B cell (primary cell): ENCODE measurements at regions not wholly inside any gene's neighbourhood (a gene's known extent, or its start where the extent isn't known, plus 50 kb on each side); places are given as distances from the start of the nearest gene placed in this dataset.

Experiments
- ATAC-seq: fragments of 200-7000 bp; cut with Tn5 transposase; one replicate; pipeline ENCODE4 v1.10.0; 2021; ENCODE audit warnings: low read depth, mild to moderate bottlenecking, moderate number of reproducible peaks, moderate library complexity
- CTCF ChIA-PET: fragments of 350-600 bp; sonication (Branson Sonifier 250); formaldehyde crosslinking; loops from one replicate; lab custom pipeline; 2021; ENCODE audit warnings: antibody characterized with exemption, inconsistent platforms; lab: Charles Lee
- POLR2A ChIA-PET: fragments of 350-600 bp; sonication (Branson Sonifier 250); formaldehyde crosslinking; loops from one replicate; lab custom pipeline; 2021; ENCODE audit warnings: antibody characterized with exemption; lab: Charles Lee
- DNase-seq: peaks from one replicate; pipeline ENCODE4 v3.0.0; 2013
- H2AFZ ChIP-seq: 2 replicates; pipeline ENCODE4 v1.6.1; 2012; ENCODE audit warnings: mild to moderate bottlenecking, low read depth, low read length; ENCODE audit not compliant: insufficient read depth, poor library complexity, severe bottlenecking
- H3K27ac ChIP-seq, 2 donors: 1 replicate in 1 of 2; 2 replicates in 1 of 2; pipeline ENCODE4 v1.5.1; 2012 to 2013; ENCODE audit warnings: low read length in 2 of 2, mild to moderate bottlenecking in 2 of 2, moderate library complexity in 1 of 2
- H3K27me3 ChIP-seq, 4 experiments: fragments of 200-600 bp in 1 of 4; sonication (generic) in 1 of 4; replicated peaks in 1 of 4; 1 replicate in 2 of 4; 2 replicates in 2 of 4; pipeline versions ENCODE4 v1.6.1 to v1.7.0; 2013 to 2016; ENCODE audit warnings: low read length in 3 of 4, mild to moderate bottlenecking in 2 of 4, mixed read lengths in 1 of 4, moderate library complexity in 1 of 4; ENCODE audit not compliant: insufficient read depth in 4 of 4, control insufficient read depth in 3 of 4; ENCODE audit errors: control extremely low read depth in 1 of 4
- H3K36me3 ChIP-seq, 2 experiments: replicated peaks in 1 of 2; 1 replicate in 1 of 2; 2 replicates in 1 of 2; pipeline versions ENCODE4 v1.6.1 to v1.7.1; 2013; ENCODE audit warnings: low read length in 1 of 2; ENCODE audit not compliant: insufficient read depth in 2 of 2, control insufficient read depth in 1 of 2; ENCODE audit errors: control extremely low read depth in 1 of 2, extremely low read depth in 1 of 2
- H3K4me1 ChIP-seq, 2 donors: fragments of 200-600 bp in 1 of 2; sonication (generic) in 1 of 2; 1 replicate in 1 of 2; 2 replicates in 1 of 2; pipeline versions ENCODE4 v1.5.1 to v1.6.1; 2013 to 2017; ENCODE audit warnings: low read length in 2 of 2; ENCODE audit not compliant: control insufficient read depth in 2 of 2, insufficient read depth in 2 of 2
- H3K4me2 ChIP-seq: replicated peaks from 2 replicates; pipeline ENCODE3; 2012; ENCODE audit warnings: mild to moderate bottlenecking, low read depth, low read length; ENCODE audit not compliant: poor library complexity, severe bottlenecking
- H3K4me3 ChIP-seq, 5 experiments: fragments of 200-600 bp in 1 of 5; sonication (generic) in 1 of 5; 1 replicate in 3 of 5; 2 replicates in 2 of 5; pipeline versions ENCODE4 v1.5.1 to v1.7.0; 2011 to 2016; ENCODE audit warnings: low read length in 4 of 5, mild to moderate bottlenecking in 4 of 5, low read depth in 2 of 5, control low read depth in 1 of 5, moderate library complexity in 1 of 5; ENCODE audit not compliant: insufficient read depth in 1 of 5; ENCODE audit errors: control extremely low read depth in 1 of 5, extremely low read depth in 1 of 5
- H3K79me2 ChIP-seq: fragments of 200-600 bp; sonication (generic); one replicate; pipeline ENCODE4 v1.6.0; 2016; ENCODE audit warnings: low read length; ENCODE audit not compliant: control insufficient read depth, insufficient read depth
- H3K9ac ChIP-seq: fragments of 200-600 bp; sonication (generic); 2 replicates; pipeline ENCODE4 v1.6.1; 2017; ENCODE audit warnings: mild to moderate bottlenecking, low read length, moderate library complexity
- H3K9me3 ChIP-seq, 3 donors: one replicate each; pipeline versions ENCODE4 v1.6.1 to v1.7.1; 2013; ENCODE audit warnings: low read length in 2 of 3; ENCODE audit not compliant: control insufficient read depth in 2 of 3, insufficient read depth in 1 of 3; ENCODE audit errors: control extremely low read depth in 1 of 3
- H4K20me1 ChIP-seq: 2 replicates; pipeline ENCODE4 v1.6.0; 2012; ENCODE audit warnings: mild to moderate bottlenecking, low read length; ENCODE audit not compliant: insufficient read depth, control insufficient read depth, poor library complexity, severe bottlenecking
- H3K27ac Mint-ChIP-seq: one replicate; pipeline ENCODE4 v1.8.0; 2021; ENCODE audit warnings: mixed read lengths
- H3K27me3 Mint-ChIP-seq: one replicate; pipeline ENCODE4 v1.8.0; 2021; ENCODE audit warnings: mixed read lengths
- H3K4me1 Mint-ChIP-seq: one replicate; pipeline ENCODE4 v1.8.0; 2021; ENCODE audit warnings: mixed read lengths
- H3K4me3 Mint-ChIP-seq: one replicate; pipeline ENCODE4 v1.8.0; 2021; ENCODE audit warnings: mixed read lengths
- H3K9me3 Mint-ChIP-seq: one replicate; pipeline ENCODE4 v1.8.0; 2022; ENCODE audit warnings: mixed read lengths; ENCODE audit not compliant: insufficient read depth
- CTCF ChIP-seq: fragments of 200-600 bp; IDR thresholded peaks from one replicate; pipeline ENCODE4 v1.8.0; 2022; ENCODE audit warnings: antibody characterized with exemption, mild to moderate bottlenecking
- EZH2 ChIP-seq: IDR thresholded peaks from 2 replicates; pipeline ENCODE4 v1.6.1; 2012; ENCODE audit warnings: borderline replicate concordance, low read depth, mild to moderate bottlenecking, moderate library complexity, low read length; ENCODE audit not compliant: insufficient read depth, poor library complexity, severe bottlenecking
- WGBS: methylation state at CpG from one replicate; pipeline ENCODE4 v1.1.5; 2013; ENCODE audit warnings: missing lambda C conversion rate; ENCODE audit not compliant: insufficient coverage; 5-methylcytosine and 5-hydroxymethylcytosine counted together
- intact Hi-C: fragments of 100-400 bp; cut with micrococcal nuclease; formaldehyde crosslinking; loops from one replicate; pipeline ENCODE4 v1.10.0; 2022

DNA sequence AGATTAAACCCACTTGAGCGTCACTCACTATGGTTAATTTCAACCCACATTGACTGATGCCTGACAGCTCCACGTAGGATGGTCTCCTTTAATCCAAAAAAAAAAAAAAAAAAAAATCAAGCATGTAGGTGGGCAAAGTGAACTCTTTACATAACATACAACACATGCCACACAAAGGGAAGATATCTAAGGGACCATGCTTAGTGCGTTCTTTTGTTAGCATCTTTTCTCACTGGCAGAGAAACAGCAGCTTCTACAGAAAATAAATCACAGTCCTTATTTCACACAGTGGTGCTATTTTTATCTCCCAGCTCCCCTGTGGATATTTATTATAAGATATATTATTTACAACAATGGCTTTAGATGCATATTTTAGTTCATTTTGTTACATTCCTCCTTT is 652.0 kb upstream of the CELF2 start:
- Mint-ChIP-seq H3K4me1 (no peaks in the 10 kb centered on the region), H3K4me3 (no peak overlapping the region), H3K27me3 (no peaks in the 10 kb centered on the region), H3K9me3 (no peaks in the 10 kb centered on the region), H3K27ac (no peak overlapping the region)
- Histone ChIP-seq H3K4me3 (no peak overlapping the region), H3K9ac (no peak overlapping the region), H3K36me3 (no peaks in the 10 kb centered on the region), H2AFZ (no peak overlapping the region), H3K9me3 (peaks cover 0 to 5% (median 0%) of the 10 kb centered on the region in 3 donors), H4K20me1 (no peaks in the 10 kb centered on the region), H3K4me1 (no peaks in the 10 kb centered on the region), H3K27ac (no peak overlapping the region), H3K27me3 (no peaks in the 10 kb centered on the region), H3K4me2 (no peak overlapping the region), H3K79me2 (no peaks in the 10 kb centered on the region)
- no peak for ATAC-seq
- ChIA-PET POLR2A (no interaction called here), CTCF (no interaction called here)
- DNase-seq, result no peak
- TF ChIP-seq EZH2 (no peak), CTCF (no peak)
- intact Hi-C loops, result no loop called here
- no CpG with 5 or more reads among the region's 3 CpGs for WGBS

DNA sequence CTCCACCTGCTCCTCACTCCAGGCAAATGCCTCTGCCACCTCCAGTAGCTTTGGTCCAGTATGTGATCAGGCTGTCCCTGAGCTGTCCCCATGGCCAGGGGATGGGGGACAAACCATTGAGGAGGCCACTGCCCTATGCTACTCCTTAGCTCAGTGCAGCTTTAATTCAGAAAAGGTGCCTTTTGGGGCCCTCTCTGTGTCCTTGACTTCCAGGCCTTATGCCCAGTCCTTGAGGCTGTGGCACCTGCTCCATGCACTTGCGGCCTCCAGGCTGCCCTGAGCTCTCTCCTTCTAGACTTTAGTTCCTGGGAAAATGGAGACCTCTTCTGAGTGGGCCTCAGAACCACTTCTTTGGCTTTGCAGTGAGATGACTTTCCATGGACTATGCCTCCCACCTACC is 650.8 kb upstream of the CELF2 start:
- Histone ChIP-seq H3K9me3 (peaks cover 0 to 5% (median 0%) of the 10 kb centered on the region in 3 donors), H3K4me1 (no peaks in the 10 kb centered on the region), H3K79me2 (no peaks in the 10 kb centered on the region), H3K36me3 (no peaks in the 10 kb centered on the region), H3K4me3 (no peak overlapping the region), H3K4me2 (no peak overlapping the region), H3K27me3 (no peaks in the 10 kb centered on the region), H3K9ac (no peak overlapping the region), H4K20me1 (no peaks in the 10 kb centered on the region), H3K27ac (no peak overlapping the region), H2AFZ (no peak overlapping the region)
- ChIA-PET POLR2A (no interaction called here), CTCF (interaction anchor here (0.8 kb wide), 1 partner anchor 18 kb away, joined by 3 read pairs; no protein-coding TSS in a partner anchor)
- no peak overlapping the region for H3K4me3 Mint-ChIP-seq
- no peak for DNase-seq
- H3K27ac Mint-ChIP-seq, result no peak overlapping the region
- H3K4me1 Mint-ChIP-seq, result no peaks in the 10 kb centered on the region
- H3K9me3 Mint-ChIP-seq, result no peaks in the 10 kb centered on the region
- TF ChIP-seq CTCF (no peak), EZH2 (no peak)
- no peaks in the 10 kb centered on the region for H3K27me3 Mint-ChIP-seq
- ATAC-seq, result no peak
- WGBS, result 56% methylated on average over 1 of the region's 1 CpG
- intact Hi-C loops, result no loop called here
